Urinary bladder (tissue), 3 donors: ENCODE measurements at regions not wholly inside any gene's neighbourhood (a gene's known extent, or its start where the extent isn't known, plus 50 kb on each side); places are given as distances from the start of the nearest gene placed in this dataset.

Experiments
- DNase-seq: peaks from one replicate; pipeline ENCODE4 v3.0.0-alpha.2; 2015; ENCODE audit errors: extremely low spot score
- H3K27ac ChIP-seq: one replicate; pipeline ENCODE4 v1.5.1; 2013; ENCODE audit warnings: low read depth, mild to moderate bottlenecking, moderate library complexity
- H3K36me3 ChIP-seq: one replicate; pipeline ENCODE4 v1.6.1; 2013; ENCODE audit warnings: mild to moderate bottlenecking, moderate library complexity; ENCODE audit not compliant: insufficient read depth
- H3K4me1 ChIP-seq: one replicate; pipeline ENCODE4 v1.6.1; 2013; ENCODE audit warnings: mild to moderate bottlenecking, moderate library complexity; ENCODE audit not compliant: insufficient read depth
- H3K4me3 ChIP-seq: one replicate; pipeline ENCODE4 v1.5.1; 2013; ENCODE audit warnings: low read depth, low read length
- WGBS: extraction: QIAGEN DNeasy Blood & Tissue Kit; methylation state at CpG from one replicate; pipeline ENCODE4 v1.1.7; 2013; 5-methylcytosine and 5-hydroxymethylcytosine counted together
- donor health status: healthy with polysubstance abuse.
- donor health status: healthy.

DNA sequence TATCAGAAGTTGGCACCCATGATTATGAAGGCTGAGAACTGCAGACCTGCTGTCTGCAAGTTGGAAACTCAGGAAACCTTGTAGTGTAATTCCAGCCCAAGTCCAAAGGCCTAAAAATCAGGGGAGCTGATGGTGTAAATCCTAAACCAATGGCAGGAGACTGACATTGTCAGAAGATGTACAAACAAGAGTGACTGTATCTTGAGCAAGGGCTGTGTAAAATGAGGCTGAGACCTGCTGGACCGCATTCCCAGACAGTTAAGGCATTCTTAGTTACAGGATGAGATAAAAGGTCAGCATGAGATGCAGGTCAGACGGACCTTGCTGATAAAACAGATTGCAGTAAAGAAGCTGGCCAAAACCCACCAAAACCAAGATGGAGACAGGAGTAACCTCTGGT, 147.7 kb downstream of the COG6 start:
- Histone ChIP-seq H3K4me1 (no peaks in the 10 kb centered on the region), H3K36me3 (no peaks in the 10 kb centered on the region), H3K27ac (no peak overlapping the region), H3K4me3 (no peak overlapping the region)
- WGBS: 39% methylated on average over 2 of the region's 2 CpGs
- DNase-seq: no peak

DNA sequence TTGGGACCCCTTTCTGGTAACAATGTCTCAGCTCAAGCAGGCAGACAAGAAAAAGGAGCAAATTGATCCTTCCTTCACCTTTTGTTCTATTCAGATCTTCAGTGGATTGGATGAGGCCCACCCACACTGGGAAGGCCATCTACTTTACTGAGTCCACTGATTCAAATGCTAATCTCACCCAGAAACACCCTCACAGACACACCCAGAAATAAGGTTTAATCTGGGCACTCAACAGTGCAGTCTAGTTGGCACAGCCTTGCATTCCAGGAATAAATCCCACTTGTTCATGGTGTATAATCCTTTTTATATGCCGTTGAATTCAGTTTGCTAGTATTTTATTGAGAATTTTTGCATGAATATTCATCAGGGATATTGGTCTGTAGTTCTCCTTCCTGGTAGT, 148.4 kb downstream of the COG6 start:
- no peak for DNase-seq
- H3K36me3 ChIP-seq: no peaks in the 10 kb centered on the region
- H3K4me1 ChIP-seq: no peaks in the 10 kb centered on the region
- no peak overlapping the region for H3K4me3 ChIP-seq
- no peak overlapping the region for H3K27ac ChIP-seq
- 65% methylated on average over 1 of the region's 1 CpG for WGBS

DNA sequence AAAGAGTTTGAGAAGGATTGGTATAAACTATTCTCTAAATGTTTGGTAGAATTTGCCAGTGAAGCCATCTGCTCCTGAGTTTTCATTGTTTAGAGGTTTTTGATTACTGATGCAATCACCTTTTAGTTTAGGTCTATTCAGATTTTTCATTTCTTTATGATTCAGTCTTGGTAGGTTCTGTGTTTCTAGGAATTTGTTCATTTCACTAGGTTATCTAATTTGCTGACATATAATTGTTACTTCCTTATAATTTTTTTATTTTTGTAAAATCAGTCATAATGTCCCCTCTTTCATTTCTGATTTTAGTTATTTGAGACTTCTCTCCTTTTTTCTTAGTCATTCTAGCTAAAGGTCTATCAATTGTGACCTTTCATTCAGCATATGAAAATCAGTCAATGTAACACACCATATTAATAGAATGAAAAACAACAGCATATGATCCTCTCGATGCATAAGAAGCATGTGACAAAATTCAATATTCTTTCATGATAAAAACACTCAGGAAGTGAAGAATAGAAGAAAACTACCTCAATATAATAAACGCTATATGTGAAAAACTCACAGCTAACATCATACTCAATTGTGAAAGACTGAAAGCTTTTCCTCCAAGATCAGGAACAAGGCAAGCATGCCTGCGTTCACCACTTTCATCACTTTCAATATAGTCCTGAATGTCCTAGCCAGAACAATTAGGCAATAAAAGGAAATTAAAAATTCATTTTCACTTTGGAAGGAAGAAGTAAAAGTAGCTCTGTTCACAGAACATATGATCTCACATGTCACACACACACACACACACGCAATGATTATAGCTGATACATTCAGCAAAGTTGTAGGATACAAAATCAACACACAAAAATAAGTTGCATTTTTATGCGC, 149.1 kb downstream of the COG6 start:
- Histone ChIP-seq H3K4me1 (no peaks in the 10 kb centered on the region), H3K27ac (no peak overlapping the region), H3K4me3 (no peak overlapping the region), H3K36me3 (no peaks in the 10 kb centered on the region)
- 85% methylated on average over 5 of the region's 5 CpGs for WGBS
- no peak for DNase-seq

DNA sequence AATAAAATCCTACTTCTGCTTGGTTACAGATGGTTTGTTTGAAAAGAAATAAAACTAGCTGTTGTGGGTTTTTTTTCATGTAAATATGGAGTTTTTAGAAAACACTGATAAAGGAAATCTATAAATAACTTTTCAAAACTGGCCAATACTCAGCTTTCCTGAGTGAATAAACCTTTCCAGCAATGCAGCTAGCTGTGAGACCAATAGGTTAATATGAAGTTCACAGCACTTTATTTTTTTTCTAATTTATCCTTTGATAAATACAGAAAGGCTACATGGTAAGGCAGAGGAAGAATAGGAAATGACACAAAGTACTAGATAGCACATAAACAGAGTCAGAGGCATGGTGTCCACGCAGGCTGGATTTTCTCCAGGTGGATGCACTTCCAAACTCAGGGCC, 154.0 kb downstream of the COG6 start:
- no peak for DNase-seq
- H3K4me3 ChIP-seq: no peak overlapping the region
- 71% methylated on average over 1 of the region's 1 CpG for WGBS
- H3K36me3 ChIP-seq: no peaks in the 10 kb centered on the region
- H3K27ac ChIP-seq: no peak overlapping the region
- no peaks in the 10 kb centered on the region for H3K4me1 ChIP-seq

DNA sequence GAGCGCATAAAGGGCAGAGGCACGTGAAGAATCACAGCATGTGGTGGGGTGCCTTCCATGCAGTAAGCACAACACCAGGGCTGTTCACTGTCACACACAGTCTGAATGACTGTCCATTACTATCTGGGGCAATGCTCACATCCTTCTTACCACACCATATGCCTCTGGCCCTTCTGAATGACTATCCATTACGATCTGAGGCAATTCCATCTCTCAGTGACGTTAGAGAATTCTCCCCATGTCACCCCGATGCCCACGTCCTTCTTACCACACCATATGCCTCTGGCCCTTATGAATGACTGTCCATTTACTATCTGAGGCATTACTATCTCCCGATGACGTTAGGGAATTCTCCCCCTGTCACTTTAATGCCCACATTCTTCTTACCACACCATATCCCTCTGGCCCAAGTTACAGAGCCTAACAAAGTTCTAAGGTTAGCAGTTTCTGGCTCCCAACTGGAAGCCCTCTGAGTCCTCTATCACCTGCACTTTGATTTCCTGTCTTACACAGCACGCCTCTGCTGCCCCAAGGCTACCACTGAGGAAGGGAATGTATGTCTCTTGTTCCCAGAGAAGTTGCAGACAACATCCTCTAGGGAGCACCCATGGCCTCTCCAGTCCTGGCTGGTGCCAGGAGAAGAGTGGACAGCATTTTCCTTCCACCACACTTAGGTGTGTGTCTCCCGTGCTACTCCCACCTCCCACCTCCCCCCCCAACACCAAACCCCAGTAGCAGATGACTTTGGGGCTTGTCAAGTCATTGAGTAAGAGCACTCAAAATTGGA, 154.8 kb downstream of the COG6 start:
- no peak overlapping the region for H3K27ac ChIP-seq
- no peaks in the 10 kb centered on the region for H3K4me1 ChIP-seq
- no peak overlapping the region for H3K4me3 ChIP-seq
- no peak for DNase-seq
- WGBS: 87% methylated on average over 10 of the region's 10 CpGs
- H3K36me3 ChIP-seq: no peaks in the 10 kb centered on the region

DNA sequence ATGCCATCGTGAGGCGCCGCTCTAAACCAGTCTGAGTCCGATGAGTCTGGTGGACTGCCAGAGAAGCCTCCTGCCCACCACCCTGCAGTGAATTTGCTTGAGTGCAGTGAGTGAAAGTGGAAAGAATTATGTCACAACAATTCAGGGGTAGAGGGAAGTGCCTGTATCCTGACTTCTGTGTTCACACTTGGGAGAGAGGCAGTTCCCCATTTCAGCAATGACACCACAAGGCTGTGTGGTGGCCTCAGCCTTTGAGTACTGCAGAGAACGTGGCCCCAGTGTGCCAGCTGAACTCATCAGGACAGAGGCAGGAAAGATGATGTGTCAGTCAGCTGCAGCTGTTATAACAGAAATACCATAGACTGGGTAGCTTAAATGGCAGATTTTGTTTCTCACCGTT, 155.6 kb downstream of the COG6 start:
- H3K27ac ChIP-seq: no peak overlapping the region
- 81% methylated on average over 6 of the region's 6 CpGs for WGBS
- H3K36me3 ChIP-seq: no peaks in the 10 kb centered on the region
- DNase-seq: no peak
- no peaks in the 10 kb centered on the region for H3K4me1 ChIP-seq
- no peak overlapping the region for H3K4me3 ChIP-seq

DNA sequence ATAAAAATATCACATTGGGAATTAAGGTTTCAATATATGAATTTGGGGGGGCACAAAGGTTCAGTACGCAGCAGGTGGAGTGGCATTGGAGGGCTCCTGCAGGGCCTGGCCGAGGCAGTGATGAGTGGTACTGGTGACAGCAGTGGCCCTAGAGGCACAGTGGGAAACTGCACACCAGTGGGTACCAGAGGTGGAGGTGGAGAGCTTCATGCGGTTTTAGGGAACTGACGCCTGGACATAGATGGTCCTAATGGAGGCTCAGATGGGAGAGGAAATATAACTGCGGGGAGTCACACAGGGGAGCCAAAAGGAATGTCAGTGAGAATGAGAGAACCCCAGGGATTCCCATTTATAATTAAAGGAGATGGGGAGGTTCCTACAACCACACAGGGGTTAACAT, 156.2 kb downstream of the COG6 start:
- Histone ChIP-seq H3K36me3 (no peaks in the 10 kb centered on the region), H3K4me1 (no peaks in the 10 kb centered on the region), H3K27ac (no peak overlapping the region), H3K4me3 (no peak overlapping the region)
- DNase-seq: no peak
- 98% methylated on average over 5 of the region's 5 CpGs for WGBS

DNA sequence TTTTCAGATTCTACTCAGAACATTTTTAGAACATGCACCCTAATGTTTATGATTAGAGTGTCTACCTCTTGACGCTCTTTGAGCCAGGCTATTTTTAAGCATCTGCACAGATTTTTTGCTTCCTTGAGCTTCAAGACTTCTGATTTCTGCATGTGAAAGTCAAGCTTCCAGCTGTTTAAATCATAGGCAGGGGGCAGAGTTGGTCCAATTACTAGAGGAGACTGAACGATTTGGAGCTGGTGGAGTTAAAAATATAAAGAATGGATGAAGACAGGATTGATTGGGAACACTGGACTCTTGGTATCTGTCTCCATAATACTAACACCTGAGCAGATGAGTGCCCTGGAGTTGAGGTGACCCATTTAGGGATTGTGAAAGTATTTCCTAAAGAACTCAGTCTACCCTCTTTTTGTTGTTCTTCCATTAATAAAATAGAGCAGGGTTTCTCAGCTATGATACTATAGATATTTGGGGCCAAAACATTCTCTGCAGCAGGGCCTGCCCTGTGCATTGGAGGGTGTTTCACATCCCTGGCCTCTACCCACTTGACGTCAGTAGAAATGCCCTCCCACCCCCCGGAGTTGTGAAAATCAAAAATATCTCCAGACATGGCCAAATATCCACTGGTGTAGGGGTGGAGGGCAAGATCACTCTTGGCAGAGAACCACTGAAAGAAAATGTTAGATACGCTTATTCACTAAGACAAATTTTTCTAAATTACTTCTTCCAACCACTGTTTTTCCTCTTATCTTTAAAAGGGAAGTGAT, 160.1 kb downstream of the COG6 start:
- H3K4me1 ChIP-seq: no peaks in the 10 kb centered on the region
- no peak for DNase-seq
- H3K27ac ChIP-seq: no peak overlapping the region
- WGBS: 52% methylated on average over 5 of the region's 5 CpGs
- no peaks in the 10 kb centered on the region for H3K36me3 ChIP-seq
- no peak overlapping the region for H3K4me3 ChIP-seq

DNA sequence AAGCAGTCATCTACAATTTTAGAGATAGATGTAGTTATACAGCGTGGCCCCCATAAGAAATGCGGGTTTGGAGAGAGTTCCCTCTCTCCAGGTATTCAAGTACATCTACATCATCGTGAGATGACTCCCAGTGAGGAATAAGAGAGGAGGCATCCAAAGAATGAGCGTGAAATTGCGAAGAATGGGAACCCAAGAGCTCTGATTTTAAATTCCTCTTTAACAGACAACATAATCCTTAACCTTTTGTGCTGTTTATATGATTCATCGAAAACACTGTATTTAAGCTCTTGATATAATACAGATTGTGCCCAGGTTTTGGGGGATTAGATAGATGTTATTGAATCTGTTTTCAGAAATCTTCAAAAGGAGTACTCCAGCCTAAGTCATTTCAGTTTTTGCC, 161.5 kb downstream of the COG6 start:
- WGBS: 72% methylated on average over 6 of the region's 6 CpGs
- Histone ChIP-seq H3K27ac (no peak overlapping the region), H3K4me3 (no peak overlapping the region), H3K4me1 (no peaks in the 10 kb centered on the region), H3K36me3 (no peaks in the 10 kb centered on the region)
- DNase-seq: no peak

DNA sequence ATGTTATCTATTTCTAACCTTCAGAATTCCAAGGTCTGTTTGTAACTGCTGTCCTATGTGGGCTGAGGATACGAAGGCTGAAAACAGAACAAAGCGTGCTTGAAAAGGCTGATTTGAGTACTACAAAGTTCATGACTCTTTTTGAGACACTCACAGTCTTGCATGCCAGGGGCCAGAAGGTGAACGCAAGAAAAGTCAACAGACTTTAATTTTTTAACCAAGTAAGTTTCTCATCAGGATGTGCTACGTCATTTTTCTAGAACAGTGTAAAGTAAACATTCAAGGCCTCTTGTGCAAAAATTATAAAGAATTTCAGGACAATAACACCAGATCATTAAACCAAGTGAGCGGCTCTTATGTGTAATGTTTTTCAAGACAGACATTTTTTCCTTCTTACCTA, 163.5 kb downstream of the COG6 start:
- WGBS: 82% methylated on average over 5 of the region's 5 CpGs
- Histone ChIP-seq H3K4me3 (no peak overlapping the region), H3K36me3 (no peaks in the 10 kb centered on the region), H3K4me1 (no peaks in the 10 kb centered on the region), H3K27ac (no peak overlapping the region)
- DNase-seq: no peak

DNA sequence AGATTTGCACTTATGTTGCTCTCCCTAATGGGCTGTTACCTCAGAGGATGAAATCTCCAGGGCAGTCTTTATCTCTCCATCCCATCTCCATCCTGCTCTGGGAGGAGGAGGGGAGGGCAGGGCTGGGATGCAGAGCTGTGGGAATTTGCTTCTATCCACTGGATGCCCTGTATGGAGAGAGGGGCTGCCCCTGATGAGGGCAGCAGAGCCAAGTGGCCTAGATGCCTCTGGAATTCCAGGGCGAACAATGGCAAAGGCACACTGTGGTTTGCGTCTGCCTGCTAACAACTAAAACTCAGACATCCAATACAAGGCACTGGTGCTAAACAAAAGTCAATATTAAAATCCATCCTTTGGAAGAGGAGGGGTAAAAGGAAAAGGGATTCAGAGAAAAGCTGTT, 165.1 kb downstream of the COG6 start:
- 90% methylated on average over 2 of the region's 2 CpGs for WGBS
- no peak for DNase-seq
- Histone ChIP-seq H3K4me1 (no peaks in the 10 kb centered on the region), H3K4me3 (no peak overlapping the region), H3K27ac (no peak overlapping the region), H3K36me3 (no peaks in the 10 kb centered on the region)

DNA sequence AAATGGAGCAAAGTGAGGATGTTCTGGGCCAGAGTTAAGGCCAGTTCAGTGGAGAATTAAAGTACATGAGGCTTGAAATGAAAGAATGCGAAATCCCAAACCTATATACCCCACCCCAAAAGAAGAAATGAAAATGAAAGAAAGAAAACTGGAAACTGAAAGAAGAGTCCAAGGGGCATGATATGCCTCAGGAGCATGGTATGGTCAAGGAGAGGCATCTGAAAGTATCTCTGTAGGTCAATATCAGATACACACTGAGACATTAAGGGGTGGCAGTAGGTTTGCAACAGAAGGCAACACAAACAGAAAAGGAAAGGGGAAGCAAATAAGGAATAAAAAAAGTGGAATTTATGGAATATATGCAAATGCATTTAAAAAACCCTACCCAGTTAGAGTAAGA, 166.5 kb downstream of the COG6 start:
- no peaks in the 10 kb centered on the region for H3K4me1 ChIP-seq
- no peak for DNase-seq
- H3K36me3 ChIP-seq: no peaks in the 10 kb centered on the region
- H3K4me3 ChIP-seq: no peak overlapping the region
- 96% methylated on average over 1 of the region's 1 CpG for WGBS
- H3K27ac ChIP-seq: no peak overlapping the region

DNA sequence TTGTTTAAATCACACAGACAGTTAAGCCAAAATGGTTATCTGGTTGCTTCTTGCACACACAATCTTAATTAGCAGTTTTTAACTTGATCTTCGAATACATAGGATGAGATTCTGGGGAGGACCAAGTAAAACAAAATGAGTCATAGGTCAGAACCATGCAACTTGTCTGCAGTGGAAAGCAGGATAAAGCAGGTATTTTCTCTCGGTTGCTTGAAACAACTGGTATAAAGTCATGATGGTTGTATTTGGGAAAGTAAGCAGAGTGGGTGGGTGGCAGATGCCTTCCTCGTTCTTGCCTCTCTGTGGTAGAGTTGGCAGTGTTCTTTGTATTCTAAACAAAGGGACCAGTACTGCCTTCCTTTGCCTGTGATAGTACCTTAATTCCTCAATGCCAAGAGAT, 167.0 kb downstream of the COG6 start:
- 85% methylated on average over 3 of the region's 3 CpGs for WGBS
- H3K36me3 ChIP-seq: no peaks in the 10 kb centered on the region
- H3K4me3 ChIP-seq: no peak overlapping the region
- H3K4me1 ChIP-seq: no peaks in the 10 kb centered on the region
- DNase-seq: no peak
- H3K27ac ChIP-seq: no peak overlapping the region
